Superior temporal gyrus (tissue), 1 donor: ENCODE measurements at regions not wholly inside any gene's neighbourhood (a gene's known extent, or its start where the extent isn't known, plus 50 kb on each side); places are given as distances from the start of the nearest gene placed in this dataset.

ENCODE experiments used
- DNase-seq: peaks from one replicate; pipeline ENCODE4 v3.0.0-alpha.2; 2016; ENCODE audit errors: extremely low spot score

DNA sequence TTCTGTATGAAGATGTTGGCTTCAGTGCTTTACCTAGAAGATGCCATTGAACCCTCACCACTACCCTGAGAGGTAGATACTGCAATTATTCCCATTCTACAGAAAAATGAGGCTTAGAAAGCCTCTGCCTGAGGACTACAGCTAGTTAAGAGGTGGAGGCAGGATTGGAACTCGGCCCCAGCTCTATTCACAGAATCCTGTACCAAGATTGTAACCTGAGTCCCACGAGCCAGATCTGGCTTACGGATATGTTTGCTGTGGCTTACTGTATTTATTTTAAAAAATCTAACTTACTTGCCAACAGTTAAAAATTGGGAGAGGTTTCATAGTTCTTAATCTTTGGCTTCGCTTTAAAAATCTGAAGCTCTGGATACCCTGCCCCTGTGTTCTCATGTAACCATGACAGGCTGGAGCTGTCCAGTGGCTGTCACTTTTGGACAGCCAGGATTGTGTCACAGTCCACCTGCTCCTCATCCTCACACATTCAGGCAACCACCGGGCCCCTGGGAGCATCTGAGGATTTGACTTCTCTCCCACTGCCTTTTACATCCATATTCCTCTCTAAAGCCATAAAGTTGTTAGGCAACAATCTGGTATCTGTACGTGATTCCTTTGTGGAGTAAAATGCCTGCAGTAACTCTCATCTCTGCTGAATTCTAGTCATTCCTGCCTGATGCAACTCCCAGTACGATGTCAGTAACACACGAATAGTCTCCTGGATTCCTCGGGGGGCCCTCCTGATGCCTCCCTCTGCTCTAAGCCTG is 160.8 kb upstream of the SERP2 start:
- DNase-seq: no peak

DNA sequence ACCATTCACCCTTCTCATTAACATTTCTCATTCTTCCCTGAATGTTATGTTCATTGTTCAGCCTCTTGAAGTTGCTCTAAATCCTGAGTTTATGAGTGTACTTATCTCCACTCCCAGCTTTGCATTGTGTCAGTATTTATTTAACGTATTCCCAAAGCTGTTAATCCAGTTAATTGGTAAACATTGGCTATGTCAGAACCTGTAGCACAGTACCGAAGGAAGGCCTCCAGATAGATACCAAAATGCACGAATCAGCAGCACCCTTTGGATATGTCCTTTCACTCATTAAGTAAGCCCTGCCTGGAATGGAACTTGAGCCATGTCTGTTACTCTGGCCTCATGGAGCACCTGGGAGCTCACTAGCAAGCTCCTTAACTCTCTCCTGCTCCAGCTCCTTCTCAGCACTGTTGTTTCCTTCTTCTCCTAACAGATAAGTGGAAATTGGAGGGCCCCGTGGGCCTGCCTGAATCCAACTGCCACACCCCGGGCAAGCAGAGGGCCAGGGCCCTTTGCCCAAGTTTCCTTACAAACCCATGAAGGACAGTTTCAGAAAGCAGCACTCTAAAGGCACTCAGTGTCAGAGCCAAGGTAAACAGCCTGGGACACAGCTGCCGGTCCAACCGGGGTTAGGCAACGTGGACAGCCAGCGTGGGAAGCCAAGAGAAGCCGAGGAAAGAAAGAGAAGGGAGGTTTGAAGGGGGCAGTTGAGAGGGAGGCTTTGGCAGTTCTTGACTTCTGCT is 155.0 kb upstream of the SERP2 start:
- no peak for DNase-seq

DNA sequence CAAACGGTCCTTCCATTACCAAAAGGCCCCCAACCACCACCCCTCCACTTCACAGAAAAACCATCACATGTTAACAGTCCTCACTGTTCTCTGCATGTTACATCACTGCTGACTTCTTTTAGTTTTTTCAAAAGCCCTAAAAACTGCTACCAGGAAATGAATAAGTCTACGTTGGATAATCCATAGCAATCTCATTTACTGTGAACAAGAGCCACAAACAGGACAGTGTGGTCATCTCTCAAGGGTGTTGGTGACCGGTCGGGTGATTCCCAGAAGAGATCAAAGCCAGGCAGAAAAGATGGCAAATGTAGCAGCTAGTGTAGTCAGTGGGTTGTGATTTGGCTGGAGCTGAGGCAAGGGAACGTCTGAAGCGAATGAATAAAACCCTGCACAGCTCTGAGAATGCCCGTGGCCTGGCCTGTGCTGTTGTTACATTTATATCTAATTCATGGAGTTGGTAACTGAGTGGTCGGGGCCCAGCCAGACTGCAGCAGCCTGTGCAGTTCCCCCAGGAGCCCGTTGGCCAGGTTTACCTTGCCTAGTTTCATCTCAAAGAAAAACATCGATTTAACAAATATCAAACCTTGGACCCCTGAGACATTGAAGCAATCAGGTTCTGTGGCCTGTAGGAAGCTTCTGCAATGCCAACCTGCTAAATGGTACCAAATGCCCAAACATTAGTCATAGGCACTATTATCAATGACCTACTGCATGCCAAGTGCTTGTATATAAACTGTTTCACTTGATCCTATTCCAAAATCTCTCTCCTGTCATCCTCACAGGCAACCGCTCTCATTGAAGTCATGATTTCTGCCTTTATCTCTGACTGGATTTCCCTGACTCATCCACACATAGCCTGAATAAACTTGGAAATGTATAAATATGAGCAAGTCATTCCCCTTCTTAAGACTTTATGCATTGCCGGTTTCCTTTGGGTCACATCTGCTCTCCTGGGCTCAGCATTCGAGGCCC is 153.8 kb upstream of the SERP2 start:
- no peak for DNase-seq

DNA sequence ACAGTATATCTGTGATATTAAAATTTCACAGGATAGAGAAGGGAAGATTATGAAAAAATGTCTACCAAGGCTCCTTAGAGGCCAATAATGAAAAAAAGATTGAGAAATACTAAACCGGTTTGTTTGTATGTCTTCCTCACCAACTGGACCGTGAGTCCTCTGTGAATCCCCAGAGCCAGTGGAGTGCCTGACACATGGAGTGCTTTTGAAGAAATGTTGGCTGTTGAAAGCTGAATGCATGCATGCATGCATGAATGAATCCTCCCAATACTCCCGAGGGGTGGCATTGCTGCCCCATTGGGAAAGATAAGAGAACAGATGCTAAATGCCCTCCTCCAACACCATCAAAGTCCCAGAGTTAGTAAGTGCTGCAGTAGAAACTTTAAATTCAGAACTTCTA is 152.7 kb upstream of the SERP2 start:
- no peak for DNase-seq

DNA sequence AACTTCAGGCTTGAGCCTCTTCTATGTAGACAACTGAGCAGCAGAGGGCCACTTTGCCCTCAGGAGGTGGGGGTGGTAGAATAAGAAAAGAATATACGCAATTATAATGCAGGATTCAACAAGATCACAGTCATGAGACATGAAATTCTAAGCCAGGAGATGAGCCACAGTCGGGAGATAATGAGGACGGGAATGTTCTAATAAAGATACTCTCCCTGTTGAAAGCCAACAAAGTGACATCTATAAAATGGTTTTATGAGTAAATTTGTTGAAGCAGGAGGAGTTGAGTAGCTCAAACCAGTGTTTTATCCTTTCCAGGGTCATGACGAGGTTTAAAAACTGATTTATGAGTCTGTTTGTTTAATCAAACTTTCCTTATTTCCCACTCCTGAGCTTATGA is 152.0 kb upstream of the SERP2 start:
- no peak for DNase-seq

DNA sequence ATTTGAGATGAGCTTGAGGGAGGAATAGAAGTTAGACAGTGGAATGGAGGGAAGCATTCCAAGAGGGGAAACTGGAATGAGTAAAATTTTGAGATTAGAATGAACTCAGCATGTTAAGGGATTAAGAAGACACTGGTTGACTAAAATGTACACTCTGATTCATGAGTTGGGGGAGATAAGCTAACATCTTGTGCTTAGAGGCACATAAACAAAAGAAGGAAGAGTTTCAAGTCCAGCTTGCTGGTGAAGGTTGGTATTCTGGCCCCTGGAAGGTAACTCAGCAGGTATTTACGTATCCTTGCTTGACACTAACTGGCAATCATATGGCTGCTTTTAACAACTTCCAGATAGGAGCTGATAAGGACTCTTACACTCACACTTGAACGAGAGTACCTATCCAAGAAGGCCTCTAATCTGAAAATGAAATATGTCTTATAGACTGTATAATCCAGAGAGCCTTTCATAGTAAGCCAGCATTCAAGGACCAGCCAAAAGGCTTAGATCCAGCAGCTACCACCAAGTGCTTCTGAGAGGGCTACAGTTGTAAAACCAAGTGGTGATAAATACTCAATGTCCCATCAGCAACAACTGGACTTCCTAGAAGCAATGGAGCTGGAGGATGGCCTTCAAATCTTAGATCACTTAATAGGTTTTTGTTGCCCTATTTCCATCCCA is 149.7 kb upstream of the SERP2 start:
- peak; percentile 14 for DNase-seq

DNA sequence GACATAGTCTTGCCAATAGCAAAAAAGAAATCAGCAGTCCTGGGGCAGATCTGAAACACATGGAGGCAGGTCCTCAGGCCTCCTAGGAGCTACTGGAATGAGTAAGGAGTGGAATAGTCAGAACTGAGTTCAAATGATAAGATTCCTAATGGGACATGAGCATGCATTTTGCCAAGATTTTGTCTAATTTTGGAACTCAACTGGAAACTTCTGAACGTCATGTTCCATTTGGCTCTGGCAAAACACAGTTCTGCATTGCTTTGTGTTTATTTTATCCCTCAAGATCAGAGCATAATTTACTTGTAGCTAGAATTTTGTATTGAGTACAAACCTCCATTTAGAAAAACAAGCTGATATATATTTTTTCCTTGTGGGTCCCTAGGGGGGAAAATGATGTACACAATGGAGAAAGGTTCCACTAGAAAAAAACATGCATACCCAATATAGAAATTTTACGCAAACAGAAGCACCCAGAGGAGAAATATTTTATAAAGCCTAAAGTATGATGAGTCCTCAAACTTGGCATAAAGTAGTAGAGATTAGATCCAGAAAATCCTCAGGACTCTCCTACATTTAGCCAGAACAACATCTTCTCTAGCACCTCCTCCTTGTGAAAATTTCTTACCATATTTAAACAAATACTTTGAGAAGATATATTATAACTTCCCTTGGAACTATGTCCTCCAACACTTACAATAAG is 149.0 kb upstream of the SERP2 start:
- peak; percentile 78 for DNase-seq

DNA sequence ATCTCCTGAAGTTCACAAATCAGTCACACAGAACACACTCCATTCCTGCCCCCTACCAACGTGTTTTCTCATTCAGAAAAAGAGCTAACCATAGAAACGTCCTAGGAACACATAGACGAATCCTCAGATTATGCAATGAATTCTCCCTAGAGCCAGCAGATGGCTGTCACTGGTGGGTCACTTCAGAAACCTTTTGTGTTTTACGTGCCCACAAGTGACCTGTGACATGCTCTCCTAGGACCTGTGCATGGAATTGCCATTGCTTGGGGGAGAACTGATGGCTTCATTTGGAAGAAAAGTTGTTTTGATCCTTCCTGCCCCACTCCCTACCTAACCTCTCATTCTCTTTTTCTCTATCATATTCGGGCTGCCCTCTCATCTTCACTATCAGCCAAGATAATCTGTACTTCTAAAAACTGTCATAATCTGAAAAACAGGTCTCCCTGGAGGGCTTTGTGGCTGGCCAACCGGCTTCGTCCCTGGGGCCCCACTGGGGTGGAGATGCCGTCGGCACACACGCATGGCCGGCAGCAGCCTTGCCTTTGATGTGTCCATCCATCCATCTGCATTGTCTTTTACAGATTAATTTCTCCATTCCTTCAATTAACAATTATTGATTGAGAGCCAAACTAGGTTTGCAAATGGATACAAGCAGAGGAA is 144.1 kb upstream of the SERP2 start:
- no peak for DNase-seq

DNA sequence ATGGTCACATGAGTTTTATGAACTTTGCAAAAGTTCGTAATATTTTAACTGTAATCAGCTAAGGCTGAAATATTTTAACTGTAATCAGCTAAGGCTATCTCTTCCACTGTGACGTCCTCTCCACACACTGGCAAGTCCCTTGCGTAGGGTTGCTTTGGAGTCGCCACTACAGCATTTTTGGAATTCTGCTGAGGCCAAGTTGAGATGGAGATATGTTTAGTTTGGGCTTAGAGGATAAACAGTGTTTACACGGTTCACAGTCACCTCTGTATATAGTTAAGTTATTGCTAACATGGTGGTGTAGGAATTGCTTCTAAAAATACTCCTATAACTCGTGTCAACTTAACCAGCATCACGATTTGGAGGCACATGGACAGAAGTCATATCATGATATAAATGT is 143.6 kb upstream of the SERP2 start:
- DNase-seq: no peak

DNA sequence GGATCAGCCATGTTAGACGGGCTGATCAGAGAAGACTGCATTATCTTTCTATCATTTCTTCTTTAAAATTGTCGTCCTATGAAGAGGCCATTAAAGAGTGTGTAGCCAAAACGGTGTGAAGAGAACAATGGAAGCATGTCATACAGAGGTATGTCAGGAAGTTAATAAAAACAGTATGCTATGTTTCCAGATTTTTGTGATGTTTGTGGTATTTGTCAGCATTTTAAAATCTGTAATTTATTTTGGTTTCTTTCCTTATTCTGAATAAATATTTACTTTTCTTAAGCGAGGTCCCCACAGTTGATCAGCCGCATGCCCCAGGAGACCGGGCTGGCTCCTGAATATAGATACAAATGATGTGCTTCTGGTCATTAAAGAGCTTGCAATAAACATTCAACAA is 142.9 kb upstream of the SERP2 start:
- DNase-seq: no peak

DNA sequence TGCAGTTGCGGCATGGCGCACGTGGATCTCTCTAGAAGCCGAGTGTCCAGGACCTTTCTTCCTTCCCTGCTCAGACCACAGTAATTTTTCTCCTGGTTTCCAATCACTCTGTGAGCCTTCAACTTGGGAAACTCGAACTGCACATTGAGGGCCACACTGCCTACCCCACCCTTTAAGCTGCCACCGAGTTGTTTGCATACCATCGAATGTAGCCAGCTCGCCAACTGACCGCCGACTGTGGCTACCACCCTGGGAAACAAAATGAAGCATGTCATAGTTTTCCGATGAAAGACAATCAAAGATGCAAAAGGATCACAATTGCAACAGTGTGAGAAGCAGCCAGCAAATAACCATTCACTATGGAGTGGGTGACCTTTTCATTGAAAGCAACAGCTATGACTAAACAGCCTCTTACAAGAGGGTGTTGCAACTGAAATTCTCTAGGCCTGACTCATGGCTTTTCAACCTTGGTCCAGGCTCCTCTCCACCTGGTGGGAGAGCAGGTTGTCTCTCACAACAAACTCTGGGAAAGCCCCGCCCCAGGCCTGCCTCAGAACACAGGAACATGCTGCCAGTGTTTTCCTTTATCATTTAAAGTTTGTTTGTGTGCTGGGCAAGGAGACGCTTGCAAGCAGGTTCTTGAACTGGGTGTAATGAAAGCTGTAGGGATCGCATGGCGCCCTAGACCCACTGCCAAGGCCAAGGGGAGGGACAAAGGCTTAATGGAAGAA is 141.7 kb upstream of the SERP2 start:
- no peak for DNase-seq

DNA sequence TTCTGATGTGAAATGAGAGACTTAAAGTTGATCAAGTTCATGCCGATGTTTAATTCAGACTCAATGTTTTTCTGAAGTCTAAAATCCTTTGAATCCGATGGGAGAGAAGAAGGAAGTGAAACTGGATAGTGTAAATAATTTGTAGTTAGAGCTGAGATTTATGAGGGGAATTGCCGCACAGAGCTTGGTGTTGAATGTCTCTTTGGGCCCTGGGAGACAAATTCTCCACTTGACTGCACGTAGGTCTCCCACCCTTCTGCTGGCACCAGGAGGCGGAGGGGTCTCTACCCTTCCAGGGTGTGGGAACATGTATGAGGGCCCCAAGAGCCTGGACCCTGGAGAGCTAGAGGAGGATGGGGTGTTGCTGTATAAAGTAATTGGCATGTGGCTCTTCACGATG is 140.8 kb upstream of the SERP2 start:
- no peak for DNase-seq

DNA sequence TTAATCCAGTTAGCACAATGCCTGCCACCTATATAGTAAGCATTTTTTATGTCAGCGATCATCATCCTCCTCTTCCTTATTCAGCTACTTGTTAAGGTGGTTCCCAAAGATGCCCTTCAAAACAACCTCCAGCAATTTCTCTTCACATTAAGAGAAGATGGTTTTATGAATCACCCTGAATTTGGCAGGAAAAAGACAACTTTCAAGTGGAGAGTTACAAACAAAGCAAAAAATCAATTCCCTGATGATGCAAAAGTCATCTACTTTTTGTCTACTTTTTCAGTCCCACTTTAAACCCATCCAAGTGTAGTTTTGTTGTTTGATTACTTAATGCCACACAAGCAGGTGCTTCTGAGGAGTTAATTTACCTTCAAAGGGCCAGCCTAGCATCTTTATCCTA is 139.1 kb upstream of the SERP2 start:
- DNase-seq: peak; percentile 67

DNA sequence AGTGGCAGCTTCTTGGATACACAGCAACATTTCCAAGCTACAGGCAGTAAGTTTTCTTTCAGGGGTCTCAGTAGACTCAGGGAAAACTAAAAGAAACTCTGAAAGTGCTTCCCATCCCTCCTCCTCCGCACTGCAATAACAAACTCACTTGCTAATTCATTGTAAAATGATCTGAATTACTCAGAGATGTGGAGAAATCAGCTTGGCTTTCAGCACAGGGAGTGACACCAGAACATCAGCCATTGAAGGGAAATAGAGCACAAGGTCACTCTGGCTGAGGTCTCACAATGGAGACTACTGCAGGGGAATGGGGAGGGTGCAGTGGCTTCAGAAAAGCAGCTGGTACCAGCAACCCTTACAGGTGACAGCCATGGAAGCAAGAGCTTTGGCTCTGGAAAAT is 137.3 kb upstream of the SERP2 start:
- DNase-seq: peak; percentile 22

DNA sequence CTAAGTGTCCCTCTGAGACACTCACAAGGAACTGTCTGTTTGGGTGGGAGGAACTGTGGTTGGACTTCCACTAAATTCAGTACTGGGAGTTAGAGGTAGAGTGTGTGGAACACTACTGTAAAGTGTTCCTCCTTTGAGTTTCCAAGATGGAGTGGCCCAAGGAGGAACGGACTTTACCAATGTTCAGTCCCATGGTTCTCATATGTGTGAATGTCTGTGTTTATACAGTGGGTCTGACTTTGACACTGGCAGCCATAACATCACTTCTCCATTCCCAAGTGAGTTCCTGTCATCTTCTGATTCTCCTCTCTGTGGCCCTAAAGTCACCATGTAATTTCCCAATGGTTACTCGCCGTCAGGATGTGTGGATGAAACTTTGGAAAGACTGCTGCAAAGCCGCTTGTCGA is 136.8 kb upstream of the SERP2 start:
- DNase-seq: no peak

DNA sequence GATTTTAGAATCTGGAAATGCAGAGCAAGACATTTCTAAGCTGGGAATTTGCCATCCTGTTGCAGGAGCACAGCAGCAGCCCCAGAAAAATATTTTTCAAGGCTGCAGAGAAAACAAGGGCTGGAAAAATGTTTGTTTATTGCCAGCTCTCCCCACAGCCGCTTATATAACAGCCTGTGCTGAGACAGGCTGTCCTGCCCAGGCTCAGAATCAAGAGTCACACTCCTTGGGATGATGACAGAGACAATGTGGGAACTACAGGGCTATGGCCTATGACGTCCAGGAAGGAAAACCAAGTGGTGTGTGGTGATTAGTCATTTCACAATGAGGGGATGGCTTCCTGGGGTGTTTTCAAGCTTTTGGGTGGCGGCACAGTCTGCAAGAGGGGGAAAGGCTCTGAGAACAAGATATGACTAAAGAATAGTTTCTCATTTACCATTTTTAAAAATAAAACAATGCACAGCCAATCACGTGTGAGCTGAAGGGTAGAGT is 136.3 kb upstream of the SERP2 start:
- peak; percentile 86 for DNase-seq

DNA sequence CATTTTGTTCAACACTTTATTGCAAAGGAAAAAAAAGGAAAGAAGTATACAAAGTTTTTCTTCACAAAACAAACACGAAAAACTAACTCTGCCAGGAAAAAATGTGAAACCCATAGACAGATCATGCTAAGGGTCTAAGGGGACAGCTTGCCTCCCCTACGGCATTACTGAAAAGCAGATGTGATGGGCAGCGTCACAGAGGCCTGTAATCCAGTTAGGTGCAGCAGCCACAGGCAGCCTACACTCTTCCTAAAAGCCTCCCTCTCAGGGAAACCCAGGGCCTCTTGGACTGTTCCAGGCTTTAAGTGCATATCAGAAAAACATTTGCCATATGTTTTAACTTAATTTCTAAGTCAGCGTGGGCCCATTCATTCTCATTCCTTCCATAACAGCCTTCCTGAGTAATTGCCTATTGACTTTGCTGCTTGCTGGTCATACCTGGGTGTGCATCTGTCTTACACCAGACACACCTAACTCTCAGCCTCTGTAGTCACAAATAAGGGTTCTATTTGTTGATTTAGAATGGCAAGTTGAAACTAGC is 135.7 kb upstream of the SERP2 start:
- no peak for DNase-seq

DNA sequence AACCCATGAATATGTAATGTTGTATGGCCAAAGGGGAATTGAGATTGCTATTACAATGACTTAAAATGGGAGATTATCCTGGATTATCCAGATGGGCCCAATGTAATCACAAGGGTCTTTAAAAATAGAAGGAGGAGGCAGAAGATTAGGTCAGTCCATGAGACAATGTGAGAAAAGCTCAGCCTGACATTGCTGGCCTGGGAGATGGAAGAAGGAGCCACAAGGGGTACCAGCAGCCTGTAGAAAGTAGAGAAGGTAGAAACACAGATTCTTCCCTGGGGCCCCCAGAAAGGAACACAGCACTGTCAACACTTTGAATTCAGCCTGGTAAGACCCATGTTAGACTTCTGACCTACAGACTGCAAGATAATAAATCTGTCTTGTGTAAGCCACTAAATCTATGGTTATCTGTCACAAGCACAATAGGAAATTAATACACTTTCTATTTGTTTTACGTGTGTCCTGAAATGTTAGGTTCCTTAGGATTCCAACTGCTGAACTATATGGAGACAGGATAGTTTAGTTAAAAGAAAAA is 132.9 kb upstream of the SERP2 start:
- no peak for DNase-seq

DNA sequence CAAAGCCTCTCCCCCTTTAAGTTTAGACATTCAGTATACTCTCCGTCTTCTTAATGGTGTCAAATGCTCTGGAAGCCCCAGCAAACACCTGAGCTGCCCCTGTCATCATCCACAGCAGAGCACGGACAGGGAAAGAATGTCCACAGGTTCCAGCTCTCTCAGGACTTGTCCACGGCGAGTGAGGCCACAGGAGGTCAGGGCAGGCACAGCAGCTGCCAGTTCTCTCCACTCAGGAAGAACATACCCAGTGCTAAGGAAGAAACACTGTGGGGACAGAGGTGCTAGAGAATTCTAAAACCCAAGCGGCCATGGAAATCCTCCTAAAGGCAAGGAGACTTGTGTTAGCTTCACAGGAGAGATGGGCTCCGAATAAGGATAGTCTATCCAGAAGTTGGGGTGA is 132.0 kb upstream of the SERP2 start:
- no peak for DNase-seq
